Lung (tissue), 11 donors: ENCODE measurements at regions not wholly inside any gene's neighbourhood (a gene's known extent, or its start where the extent isn't known, plus 50 kb on each side); places are given as distances from the start of the nearest gene placed in this dataset.

Experiments used
- ATAC-seq: fragments of 200-7000 bp; cut with Tn5 transposase; one replicate; pipeline ENCODE4 v1.9.1; 2020; ENCODE audit warnings: moderate number of reproducible peaks; ENCODE audit not compliant: insufficient read depth, low FRiP score
- DNase-seq, 3 donors: peaks; one replicate each; pipeline ENCODE4 v3.0.0-alpha.2; 2013 to 2017
- H3K27ac ChIP-seq, 2 donors: one replicate each; pipeline ENCODE4 v1.5.1; 2013; ENCODE audit warnings: mild to moderate bottlenecking in 2 of 2, moderate library complexity in 2 of 2, control low read depth in 1 of 2, inconsistent platforms in 1 of 2, low read depth in 1 of 2, low read length in 1 of 2
- H3K27me3 ChIP-seq, 3 donors: one replicate each; pipeline ENCODE4 v1.5.1; 2013; ENCODE audit warnings: low read length in 2 of 3; ENCODE audit not compliant: control insufficient read depth in 3 of 3, insufficient read depth in 3 of 3
- H3K36me3 ChIP-seq, 4 donors: one replicate each; pipeline ENCODE4 v1.5.1; 2013; ENCODE audit warnings: low read length in 4 of 4, mild to moderate bottlenecking in 1 of 4, moderate library complexity in 1 of 4; ENCODE audit not compliant: control insufficient read depth in 4 of 4, insufficient read depth in 4 of 4
- H3K4me1 ChIP-seq, 5 donors: one replicate each; pipeline ENCODE4 v1.5.1; 2013; ENCODE audit warnings: low read length in 5 of 5, mild to moderate bottlenecking in 2 of 5, moderate library complexity in 1 of 5; ENCODE audit not compliant: control insufficient read depth in 5 of 5, insufficient read depth in 5 of 5
- H3K4me3 ChIP-seq: one replicate; pipeline ENCODE4 v1.5.1; 2013; ENCODE audit warnings: mild to moderate bottlenecking, control low read depth, moderate library complexity
- H3K9ac ChIP-seq, 2 donors: one replicate each; pipeline ENCODE4 v1.5.1; 2013; ENCODE audit warnings: low read length in 2 of 2, control low read depth in 1 of 2; ENCODE audit not compliant: insufficient read depth in 1 of 2
- H3K9me3 ChIP-seq, 4 donors: one replicate each; pipeline ENCODE4 v1.5.1; 2013; ENCODE audit warnings: low read length in 3 of 4, mild to moderate bottlenecking in 1 of 4, moderate library complexity in 1 of 4; ENCODE audit not compliant: control insufficient read depth in 4 of 4, insufficient read depth in 3 of 4
- WGBS, 2 donors: extraction: QIAGEN DNeasy Blood & Tissue Kit; methylation state at CpG; one replicate each; pipeline ENCODE4 v1.1.7; 2013; 5-methylcytosine and 5-hydroxymethylcytosine counted together
- TF ChIP-seq, protein P1 (sequence below): IDR thresholded peaks from 2 replicates; pipeline ENCODE4 v1.5.1; 2012; ENCODE audit warnings: mild to moderate bottlenecking; ENCODE audit errors: control extremely low read depth, extremely low read depth
- donor health status: control.
- donor health status: control.
- donor health status: Bipolar disorder and iron deficiency.
- donor health status: healthy.
- donor health status: DM: yes; HTN: yes; CAD: no.

DNA sequence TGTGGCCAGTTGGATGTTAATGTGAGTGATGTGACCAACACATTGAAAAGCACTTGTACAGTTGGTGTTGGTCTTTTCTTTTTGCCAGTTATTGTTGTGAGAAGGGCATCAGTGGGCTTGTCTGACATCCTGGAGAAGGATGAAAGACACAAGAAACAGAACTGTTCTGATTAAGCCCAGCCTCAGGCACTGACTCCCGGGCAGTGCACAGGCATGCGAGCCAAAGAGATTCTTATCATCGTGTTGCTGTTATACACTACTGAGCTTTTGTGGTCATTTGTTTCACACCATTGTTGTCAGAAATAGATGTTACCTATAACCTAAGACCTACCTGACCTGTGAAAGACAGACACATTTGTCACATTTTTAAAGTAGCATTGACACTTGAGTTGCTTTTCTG, 236.8 kb upstream of the CA10 start:
- H3K4me1 ChIP-seq = no peaks in the 10 kb centered on the region
- 68 to 71% methylated on average over 3 of the region's 3 CpGs for WGBS, 2 donors
- H3K9ac ChIP-seq = no peak overlapping the region
- H3K9me3 ChIP-seq = no peaks in the 10 kb centered on the region
- no peak overlapping the region for H3K27ac ChIP-seq
- no peak overlapping the region for H3K4me3 ChIP-seq
- ATAC-seq (no peak), DNase-seq (no peak)
- H3K36me3 ChIP-seq = no peaks in the 10 kb centered on the region
- TF ChIP-seq, protein P1, sequence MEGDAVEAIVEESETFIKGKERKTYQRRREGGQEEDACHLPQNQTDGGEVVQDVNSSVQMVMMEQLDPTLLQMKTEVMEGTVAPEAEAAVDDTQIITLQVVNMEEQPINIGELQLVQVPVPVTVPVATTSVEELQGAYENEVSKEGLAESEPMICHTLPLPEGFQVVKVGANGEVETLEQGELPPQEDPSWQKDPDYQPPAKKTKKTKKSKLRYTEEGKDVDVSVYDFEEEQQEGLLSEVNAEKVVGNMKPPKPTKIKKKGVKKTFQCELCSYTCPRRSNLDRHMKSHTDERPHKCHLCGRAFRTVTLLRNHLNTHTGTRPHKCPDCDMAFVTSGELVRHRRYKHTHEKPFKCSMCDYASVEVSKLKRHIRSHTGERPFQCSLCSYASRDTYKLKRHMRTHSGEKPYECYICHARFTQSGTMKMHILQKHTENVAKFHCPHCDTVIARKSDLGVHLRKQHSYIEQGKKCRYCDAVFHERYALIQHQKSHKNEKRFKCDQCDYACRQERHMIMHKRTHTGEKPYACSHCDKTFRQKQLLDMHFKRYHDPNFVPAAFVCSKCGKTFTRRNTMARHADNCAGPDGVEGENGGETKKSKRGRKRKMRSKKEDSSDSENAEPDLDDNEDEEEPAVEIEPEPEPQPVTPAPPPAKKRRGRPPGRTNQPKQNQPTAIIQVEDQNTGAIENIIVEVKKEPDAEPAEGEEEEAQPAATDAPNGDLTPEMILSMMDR = no peak
- H3K27me3 ChIP-seq = no peaks in the 10 kb centered on the region

DNA sequence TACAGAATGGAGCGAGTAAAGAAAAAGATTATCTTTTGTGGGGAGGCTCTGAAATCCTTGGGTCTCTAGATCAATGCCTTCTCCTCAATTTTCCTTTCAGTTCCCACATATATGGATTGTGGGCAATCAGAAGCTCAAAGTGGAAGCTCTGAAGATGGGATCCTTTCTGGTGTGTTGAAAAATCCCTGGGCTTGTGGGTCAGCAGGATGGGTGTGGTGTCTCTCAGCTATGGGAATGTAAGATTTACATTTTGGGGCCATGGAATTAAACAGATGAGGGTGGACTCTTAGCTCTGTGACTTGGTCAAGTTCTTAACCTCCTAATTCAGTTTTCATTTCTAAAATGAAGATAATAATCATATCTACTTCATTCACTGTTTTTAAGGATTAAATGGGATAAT, 231.9 kb upstream of the CA10 start:
- Histone ChIP-seq H3K27ac (no peak overlapping the region), H3K4me1 (no peaks in the 10 kb centered on the region), H3K36me3 (no peaks in the 10 kb centered on the region), H3K4me3 (no peak overlapping the region), H3K27me3 (no peaks in the 10 kb centered on the region), H3K9me3 (no peaks in the 10 kb centered on the region), H3K9ac (no peak overlapping the region)
- no peak for ATAC-seq
- TF ChIP-seq, protein P1 = no peak
- WGBS, 2 donors = 85 to 98% methylated on average over 1 of the region's 1 CpG
- no peak for DNase-seq

DNA sequence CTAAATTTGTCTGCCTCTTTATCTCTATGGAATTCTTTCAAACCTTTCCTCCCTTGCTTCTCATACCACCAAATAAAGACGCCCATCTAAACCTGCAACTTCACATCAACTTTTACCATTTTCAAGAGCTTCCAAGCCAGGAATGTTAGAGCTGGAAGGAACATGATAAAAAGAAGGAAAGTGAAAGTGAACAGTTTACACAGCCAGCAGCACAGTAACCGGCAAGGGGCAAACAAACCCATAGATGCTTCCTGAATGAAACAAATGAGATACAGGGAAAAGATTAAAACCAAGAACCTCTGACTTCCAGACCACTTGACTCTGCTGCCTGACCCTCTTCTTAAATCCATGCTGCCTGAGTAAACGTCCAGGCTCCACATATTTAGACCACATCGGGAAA, 231.1 kb upstream of the CA10 start:
- DNase-seq (peak in 2 of 3 donors; percentile 2 to 10), ATAC-seq (peak; percentile 34)
- TF ChIP-seq, protein P1 = no peak
- H3K9me3 ChIP-seq = no peaks in the 10 kb centered on the region
- 39 to 50% methylated on average over 4 of the region's 4 CpGs for WGBS, 2 donors
- no peaks in the 10 kb centered on the region for H3K36me3 ChIP-seq
- H3K27ac ChIP-seq = no peak overlapping the region
- peak overlapping the region in 1 of 2 donors; percentile 65 for H3K9ac ChIP-seq
- H3K4me3 ChIP-seq = no peak overlapping the region
- no peaks in the 10 kb centered on the region for H3K27me3 ChIP-seq
- H3K4me1 ChIP-seq = no peaks in the 10 kb centered on the region

DNA sequence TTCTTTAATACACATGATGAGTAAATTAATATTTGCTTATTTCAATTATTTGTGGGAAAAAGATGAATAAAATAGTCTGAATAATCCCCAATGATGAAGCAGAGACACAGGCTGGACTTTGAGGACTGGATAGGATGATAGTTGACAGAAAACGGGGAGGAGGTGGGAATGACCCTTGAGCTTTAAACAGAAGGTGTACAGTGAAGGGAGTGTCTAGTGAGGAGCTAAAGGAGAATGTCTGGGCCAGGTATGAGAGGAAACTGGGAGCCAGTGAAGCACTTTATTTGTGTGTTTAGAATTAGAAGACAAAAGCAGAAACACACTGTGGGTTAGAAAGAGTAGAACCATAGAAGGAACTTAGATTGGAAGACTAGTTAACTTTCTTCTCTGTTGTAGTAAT, 230.4 kb upstream of the CA10 start:
- DNase-seq (no peak), ATAC-seq (no peak)
- no peak overlapping the region for H3K4me3 ChIP-seq
- no peaks in the 10 kb centered on the region for H3K4me1 ChIP-seq
- TF ChIP-seq, protein P1 = no peak
- H3K27ac ChIP-seq = no peak overlapping the region
- H3K9me3 ChIP-seq = no peaks in the 10 kb centered on the region
- no peaks in the 10 kb centered on the region for H3K27me3 ChIP-seq
- no peak overlapping the region for H3K9ac ChIP-seq
- WGBS, 2 donors = 63 to 83% methylated on average over 1 of the region's 1 CpG
- H3K36me3 ChIP-seq = no peaks in the 10 kb centered on the region
